HG03342 (cell line): ENCODE measurements at regions not wholly inside any gene's neighbourhood (a gene's known extent, or its start where the extent isn't known, plus 50 kb on each side); places are given as distances from the start of the nearest gene placed in this dataset.
A peak's percentile ranks its signal among the peaks of the same experiment; 100 is the strongest.

ENCODE experiments used
- ATAC-seq: cut with Tn5 transposase; IDR thresholded peaks from one replicate; pipeline ENCODE4 v1.9.1; 2021; ENCODE audit warnings: mild to moderate bottlenecking, moderate library complexity; ENCODE audit not compliant: unreplicated experiment

DNA sequence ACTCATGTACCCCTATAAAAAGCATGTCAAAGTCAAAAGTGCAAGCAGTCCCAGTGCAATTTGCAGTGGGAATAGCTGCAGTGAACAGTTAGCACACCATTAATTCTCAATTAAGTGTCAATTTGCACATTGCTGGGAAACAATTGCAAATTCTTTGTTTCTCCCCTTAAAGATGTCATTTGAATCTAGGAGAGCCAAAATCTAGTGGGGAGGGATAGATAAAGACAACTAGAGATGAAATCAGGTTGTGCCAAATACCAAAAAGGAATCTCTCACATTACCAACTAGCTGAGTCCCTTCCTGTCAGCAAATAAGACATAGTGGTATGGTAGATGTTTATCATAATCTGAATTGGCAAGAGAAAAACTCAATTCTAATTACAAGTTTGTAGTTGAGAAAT is 330.7 kb downstream of the NUF2 start:
- no peak for ATAC-seq

DNA sequence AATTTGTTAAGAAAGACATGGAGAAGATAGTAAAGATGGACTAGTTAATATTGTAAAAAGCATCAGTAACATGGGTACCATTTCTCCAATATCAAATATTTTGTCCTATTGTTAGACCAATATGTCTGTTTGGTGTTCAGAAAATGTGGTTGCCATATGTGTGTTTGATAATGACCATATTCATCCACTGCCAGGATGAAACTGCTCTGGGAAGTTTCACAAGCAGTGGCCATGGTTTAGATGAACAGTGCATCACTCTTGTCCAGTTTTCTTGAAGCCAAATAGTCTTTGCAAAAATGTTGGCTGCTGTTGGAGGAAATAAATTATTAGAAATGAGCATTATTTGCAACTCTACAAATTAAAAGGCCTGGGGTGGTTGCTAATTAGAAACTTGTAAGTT is 333.8 kb downstream of the NUF2 start:
- ATAC-seq, result no peak

DNA sequence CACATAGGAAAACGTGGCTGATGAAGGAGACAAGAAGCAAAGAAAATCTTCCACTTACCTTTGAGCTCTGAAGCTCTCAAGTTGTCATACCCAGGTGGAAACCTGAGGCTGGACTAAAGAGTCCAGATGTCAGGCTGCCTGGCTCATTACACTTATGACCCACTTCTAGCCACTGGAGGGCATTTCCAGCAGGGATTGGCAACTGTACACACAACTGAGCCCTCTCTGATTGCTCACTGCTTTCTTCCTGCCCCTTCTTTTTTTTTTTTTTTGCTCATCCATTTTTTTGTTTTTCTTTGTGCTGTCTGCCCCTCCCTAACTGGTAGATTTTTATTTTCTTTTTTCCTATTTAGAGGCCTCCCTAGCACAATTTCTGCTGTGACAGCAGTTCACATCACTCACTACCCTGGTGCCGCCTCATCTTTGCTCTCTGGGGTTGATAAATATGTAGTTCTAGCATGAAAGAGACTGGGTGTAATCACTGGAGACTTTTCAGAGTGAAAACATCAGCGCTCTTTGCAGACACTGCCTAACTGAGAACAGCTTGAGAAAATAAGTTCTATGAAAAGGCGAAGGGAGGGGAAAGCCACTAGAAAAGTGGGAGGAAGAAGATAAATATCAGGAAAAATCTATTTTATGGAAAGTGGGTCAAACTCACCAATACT is 334.5 kb downstream of the NUF2 start:
- no peak for ATAC-seq

DNA sequence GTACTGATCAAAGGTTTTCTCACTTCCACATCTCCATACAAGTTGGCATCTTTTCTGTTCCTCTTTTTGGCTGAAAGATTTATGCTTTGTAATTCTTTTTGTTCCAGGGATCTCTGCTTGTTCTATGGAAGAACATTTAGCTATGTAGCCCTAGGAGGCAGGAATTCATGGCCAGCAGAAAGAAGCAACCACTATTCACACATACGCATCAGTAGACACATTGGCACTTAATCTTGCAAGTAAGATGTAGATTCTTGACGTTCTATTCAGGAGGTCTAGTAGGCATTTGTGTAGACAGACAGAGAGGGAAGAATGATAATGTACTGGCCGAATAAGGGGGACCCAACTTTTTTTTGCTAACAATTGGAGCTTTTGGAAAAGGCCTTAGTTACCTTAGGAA is 336.0 kb downstream of the NUF2 start:
- no peak for ATAC-seq

DNA sequence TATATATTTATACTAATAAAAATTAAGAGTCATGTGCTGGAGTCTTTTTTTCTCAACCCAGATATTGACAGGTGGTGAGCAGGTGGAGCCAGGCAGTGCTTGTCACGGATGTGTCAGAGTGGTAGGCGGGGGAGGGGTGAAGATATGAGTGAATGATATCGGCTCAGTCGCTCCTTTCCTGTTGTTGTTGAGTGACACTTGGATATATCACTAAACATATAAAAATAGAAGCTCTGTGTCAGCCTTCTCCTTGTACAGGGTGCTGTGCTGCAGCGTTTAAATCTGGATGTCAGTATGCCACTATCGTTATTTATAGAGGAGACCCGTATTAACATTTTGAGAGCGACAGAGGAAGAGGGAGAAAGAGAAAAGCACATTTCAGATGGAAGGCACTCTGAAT is 339.6 kb downstream of the NUF2 start:
- ATAC-seq, result no peak

DNA sequence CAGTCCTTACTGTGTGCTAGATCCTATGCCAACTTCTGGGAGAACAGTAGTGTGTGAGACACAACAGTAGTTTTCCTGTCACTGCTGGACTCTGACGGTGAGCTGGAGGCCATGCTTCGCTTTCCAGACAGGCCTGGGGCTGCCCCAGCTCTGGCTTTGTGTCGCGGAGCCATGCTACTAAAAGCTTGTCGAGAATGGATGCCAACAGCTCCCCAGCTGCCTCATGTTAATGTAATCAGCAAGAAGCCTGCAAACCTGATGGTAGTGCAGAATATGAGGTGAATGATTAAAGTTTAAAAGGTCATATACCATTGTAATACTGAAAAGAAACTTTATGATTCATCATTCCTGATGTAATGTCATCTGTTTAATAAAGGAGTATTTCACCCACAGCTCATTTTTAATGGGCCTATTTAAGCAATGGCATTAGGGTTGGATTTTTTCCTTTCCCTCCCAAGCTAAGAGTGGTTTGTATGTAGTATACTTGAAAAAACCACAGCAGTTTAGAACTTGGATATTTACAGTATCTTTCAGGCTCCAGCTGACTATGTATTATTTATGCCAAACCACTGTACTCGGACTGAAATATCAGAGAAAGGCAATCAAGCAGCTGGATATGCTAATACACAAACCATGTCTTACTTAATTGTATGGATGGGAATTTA is 343.0 kb downstream of the NUF2 start:
- ATAC-seq, result no peak

DNA sequence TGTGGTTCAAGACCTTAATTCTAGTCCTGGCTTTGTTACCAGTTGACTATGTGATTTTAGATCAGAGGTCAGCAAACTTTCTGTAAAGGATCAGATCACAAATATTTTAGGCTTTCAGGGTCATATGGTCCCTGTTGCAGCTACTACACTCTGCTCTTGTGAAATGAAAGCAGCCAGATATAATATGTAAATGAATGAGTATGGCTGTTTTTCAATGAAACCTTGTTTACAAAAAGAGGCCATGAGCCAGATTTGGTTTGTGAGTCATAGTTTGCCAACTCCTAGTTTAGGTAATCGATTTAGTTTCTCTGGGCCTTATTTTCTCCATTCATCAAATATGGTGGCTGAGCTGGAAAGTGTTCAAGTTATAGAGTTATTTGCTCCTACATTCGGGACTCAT is 346.7 kb downstream of the NUF2 start:
- ATAC-seq, result no peak

DNA sequence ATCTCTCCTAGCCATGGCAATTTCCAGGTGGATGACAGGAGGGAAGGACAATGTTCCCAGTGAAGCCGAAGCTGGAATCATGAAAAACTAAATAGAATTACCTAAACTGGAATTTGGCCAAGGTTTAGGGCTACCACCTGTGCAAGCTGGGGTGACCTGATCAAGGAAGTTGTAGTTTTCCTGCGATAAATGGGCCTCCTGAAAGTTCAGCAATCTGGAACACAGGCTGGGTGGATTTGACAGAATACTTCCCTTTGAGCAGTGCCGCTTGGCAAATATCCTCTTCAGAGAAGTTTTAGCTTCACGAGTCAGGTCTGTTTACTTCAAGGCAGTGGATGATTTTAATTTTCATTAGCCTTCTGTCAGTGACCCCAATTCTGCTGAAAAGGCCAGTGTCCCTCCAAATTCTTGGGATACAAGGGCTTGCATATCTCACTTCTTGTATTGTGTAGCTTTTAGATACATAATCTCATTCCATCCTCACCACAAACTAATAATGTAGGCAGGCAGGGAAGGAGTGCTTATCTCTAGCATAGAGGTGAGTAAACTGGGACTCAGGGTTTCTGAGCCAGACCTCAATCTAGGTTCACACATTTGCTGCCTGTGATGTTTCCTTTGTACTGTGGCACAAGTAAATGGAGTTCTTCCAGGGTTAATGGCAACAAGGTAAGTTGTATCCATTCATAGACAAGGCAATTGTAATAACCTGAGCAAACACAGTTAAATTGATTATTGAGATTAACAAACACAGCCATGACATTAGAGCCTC is 349.4 kb downstream of the NUF2 start:
- ATAC-seq, result no peak

DNA sequence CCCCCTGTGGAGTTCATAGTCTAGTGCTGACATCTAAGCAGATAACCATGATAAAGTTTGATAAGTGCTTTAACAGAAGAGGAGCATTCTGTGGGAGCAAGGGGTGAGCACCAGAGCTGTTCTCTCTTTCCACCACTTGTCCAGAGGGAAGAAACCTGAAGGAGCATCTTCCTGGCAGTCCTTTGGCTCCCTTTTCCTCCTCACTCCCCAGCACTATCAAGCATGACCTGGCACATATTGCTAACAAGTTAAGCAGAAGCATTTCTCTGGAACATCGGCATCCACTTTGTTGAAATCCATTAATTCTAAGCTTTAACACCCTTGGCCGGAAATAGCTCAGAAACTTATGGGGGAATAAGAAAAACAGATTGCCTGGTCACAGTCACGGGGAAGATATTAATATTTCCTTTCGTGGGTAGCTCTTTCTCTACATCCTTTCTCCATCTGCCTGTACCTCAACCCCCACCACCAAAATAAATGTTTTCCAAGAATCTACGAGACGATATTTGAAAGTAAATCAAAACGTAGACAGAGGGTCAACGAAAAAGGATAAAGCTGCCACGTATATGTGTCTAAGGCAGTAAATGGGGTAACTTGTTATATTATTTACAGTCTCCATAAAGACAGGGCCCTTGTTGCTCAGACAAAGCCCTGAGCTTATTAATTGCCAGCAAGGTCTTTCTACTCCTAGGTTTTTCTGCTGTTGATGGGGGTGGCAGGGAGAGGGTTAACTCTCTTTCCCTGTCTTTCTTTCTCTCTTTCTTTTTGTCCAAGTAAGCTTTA is 351.4 kb downstream of the NUF2 start:
- no peak for ATAC-seq

DNA sequence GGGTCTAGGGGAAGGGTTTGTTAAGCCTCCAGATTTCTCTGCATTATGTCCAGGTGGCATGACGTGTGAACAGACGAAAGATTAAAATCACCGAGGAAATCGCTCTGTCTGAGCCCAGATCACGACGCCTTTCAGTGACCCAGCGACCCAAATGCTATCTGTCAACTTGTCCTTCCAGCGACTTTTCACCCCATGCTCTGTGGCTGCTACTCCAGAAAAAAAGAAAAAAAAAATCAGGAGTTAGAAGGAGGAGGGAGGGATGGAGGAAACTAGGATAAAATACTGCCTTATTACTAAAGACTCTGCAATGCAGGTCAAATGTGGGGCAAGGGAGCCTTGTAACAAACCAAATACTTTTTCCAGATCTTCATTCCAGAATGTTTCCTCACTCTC is 352.0 kb downstream of the NUF2 start:
- ATAC-seq, result no peak

DNA sequence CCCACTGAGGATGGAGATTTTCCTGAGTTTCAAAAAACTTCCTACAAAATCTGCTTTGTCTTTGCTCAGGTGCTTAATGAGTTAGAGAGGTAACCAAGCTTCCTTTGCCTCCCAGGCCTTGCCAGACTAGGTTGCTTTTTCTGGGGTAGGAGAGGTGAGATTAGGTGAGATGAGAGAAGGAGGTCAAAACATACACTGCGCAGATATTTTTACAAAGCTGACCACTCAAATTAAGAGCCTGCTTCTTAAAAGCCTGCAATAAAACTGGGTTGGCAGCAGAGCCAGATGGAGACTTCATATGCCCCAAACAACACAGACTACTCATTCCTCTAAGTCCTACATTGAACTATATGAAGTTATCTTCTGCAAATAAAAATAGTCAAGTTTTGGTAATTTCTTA is 352.5 kb downstream of the NUF2 start:
- no peak for ATAC-seq

DNA sequence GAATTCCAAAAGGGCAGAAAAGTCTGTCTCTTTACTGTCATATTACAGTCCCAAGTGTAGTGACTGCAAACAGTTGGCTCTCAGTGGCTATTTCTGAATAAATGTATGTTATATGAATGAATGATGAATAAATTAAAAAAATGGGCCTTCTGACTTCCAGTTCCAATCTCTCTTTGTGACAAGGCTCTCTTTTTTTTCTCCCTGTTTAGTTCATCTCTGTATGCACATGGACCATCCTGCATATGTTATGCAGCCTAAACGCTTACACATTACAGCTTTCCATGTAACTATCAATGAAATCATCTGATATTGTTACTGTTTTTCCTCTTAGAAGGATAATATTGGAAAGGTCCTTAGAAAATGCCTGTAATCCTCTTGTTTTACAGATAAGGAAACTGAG is 363.0 kb downstream of the NUF2 start:
- no peak for ATAC-seq

DNA sequence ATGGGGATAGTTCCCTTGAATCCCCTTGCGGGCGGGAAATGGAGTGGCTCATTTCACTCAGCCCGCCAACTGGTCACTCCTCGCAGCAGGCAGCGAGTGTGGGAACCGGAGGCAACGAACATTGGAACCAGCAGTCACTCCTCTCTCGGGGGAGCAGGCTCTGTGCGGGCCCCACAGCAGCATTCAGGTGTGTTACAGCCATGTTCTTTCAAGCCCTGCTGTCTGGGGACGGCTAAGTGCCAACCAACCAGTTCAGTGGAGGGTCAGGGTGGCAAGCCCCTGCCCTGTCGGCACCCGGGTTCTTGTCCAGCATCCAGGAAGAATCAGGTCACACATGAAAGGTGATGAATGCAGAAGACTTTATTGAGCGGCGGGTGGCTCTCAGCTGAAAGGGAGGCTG is 370.5 kb downstream of the NUF2 start:
- ATAC-seq, result no peak

DNA sequence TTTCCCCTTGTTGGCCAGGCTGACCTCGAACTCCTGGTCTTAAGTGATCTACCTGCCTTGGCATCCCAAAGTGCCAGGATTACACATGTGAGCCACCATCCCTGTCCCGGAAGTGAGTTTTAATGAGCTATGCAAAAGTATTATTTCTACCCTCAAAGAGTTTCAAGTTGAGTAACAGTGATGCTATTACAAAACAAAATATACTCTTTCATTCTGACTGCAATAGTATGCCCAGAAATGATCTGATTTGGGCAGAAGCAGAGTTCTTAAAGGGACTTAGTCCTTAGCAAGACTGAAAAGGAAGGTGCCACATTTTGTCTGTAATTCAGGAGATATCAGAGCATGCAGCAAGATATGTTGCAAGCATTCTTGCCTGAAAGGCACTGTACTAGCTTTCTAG is 375.4 kb downstream of the NUF2 start:
- peak; percentile 55 for ATAC-seq

DNA sequence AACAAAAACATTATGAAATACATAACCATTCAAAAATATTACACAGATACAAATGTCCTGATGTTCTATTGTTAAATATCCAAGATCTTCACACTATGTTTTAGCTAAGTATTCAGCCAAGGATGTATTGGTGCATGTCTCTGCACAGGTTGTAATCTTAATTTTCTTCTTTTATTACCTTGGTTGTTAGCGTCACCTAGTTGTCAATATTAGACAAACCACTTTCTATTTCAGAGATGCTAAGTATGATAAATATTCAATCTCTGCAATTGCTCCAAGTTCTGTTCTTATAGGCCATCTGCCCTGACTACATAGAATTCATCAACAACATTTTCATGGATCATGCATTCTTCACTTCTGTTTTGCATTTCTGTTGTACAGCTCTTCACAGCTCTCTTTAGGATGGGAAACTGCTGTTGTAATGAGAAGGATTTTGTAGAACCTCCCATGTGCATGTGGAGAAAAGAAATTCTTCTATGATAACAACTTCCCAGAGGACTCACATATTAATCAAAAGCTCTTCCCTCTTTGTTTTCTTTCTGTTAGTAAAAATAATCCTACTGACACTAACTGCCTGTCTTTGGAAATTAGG is 380.1 kb downstream of the NUF2 start:
- ATAC-seq, result no peak

DNA sequence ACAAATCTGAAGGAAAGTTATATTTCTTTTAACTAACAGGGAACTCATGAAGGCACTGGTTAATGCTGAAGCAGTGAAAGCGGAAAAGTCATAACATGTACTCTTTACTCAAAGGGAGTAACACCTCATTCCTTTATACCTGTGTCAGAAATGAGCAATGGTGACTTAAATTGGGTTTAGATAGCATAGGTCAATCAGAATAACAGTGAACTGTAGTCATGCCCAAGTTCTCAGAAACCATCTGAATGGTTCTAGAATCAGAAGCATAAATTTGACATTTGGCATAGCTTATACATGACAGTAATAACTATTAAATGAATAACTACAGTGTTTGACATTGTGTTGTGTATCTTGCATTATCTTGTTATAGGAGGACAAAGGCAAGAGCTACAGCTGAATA is 382.0 kb downstream of the NUF2 start:
- no peak for ATAC-seq

DNA sequence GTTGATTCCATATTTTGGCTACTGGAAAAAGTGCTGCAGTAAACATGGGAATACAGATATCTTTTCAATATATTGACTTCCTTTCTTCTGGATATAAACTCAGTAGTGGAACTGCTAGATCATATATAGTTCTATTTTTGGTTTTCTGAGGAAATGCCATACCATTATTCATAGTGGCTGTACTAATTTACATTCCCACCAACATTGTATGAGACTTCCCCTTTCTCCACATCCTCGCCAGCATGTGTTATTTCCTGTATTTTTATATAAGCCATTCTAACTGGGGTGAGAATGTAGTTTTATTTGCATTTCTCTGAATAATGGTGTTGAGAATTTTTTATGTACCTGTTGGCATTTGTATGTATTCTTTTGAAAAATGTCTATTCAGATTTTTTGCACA is 385.2 kb downstream of the NUF2 start:
- no peak for ATAC-seq

DNA sequence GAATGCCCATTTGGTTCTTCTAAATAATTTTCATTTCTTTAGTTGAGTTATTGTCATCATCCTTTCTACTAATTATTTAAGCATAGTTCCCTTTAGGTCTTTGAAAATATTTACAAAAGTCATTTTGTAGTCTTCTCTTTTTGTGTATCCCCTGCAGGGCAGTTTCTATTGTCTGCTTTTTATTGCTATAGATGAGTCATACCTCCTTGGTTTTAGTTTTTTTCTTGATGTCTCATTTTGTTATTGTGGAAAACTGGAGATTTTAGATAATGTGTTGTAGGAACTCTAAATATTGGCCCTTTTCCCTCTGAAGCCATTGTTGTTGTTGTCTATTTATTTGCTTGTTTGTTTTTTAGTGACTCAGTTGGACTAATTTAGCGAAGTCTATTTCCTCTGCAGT is 387.9 kb downstream of the NUF2 start:
- no peak for ATAC-seq

DNA sequence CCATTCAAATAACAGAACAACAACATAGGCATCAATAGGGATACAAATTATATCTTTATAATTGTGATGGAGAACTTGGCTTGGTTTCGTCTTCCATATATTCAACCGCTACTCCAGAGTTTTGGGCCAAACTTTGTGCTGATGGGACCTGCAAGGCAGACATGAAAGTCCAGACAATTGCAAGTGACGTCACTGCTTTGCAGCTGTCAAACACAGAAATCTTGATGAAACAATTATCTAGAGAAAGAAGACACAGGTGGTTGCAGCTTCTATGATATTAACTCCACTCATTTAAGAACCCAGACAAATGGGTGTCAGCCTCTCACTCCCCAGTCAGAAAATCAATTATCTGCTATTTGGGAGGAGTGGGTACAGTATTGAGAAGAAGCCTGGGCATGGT is 390.6 kb downstream of the NUF2 start:
- no peak for ATAC-seq

DNA sequence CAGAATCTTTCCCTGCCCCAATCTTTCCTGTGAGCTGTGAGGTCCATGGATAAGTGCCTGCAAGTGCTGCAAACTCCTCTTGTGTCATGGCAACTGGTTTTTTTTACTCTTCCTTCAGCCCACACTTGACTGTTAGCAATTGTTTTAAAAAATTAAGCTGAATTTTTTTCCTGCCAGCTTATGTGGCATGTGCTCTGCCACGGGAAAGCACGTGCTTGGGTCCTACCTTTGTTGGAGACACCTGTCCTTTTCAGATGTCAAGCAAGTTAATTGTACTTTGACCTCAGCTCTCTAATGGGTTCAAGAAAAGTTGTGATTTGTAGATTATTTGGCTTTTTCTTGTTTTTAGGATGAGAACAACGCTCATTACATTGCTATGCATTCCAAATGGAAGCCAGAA is 398.5 kb downstream of the NUF2 start:
- ATAC-seq, result no peak

DNA sequence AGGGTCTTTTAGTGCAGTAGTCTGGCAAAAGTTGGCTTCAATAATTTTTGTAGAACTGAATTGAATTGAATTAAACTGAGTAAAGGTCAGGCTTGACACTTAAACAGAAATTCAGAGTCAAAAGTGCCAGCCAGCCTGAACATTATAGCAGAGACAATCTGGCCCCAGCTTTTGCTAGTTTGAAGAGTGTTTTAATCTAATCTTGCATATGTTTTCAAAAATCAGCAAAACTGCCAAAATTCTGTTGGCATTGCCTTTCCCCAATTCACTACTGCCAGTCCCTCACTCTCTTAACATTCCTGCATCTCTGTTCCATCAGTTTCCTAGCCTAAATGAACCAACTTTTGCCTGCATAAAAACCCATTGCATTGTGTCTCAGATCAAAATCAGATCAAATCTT is 403.8 kb downstream of the NUF2 start:
- ATAC-seq, result no peak
